ENCODE measurements at regions not wholly inside any gene's neighbourhood (a gene's known extent, or its start where the extent isn't known, plus 50 kb on each side); places are given as distances from the start of the nearest gene placed in this dataset.

GRCh38 chr1:87636198-87636892 is 307.7 kb downstream of the LMO4 start:
- no peak for DNase-seq

- DNase-seq: no peak
Measured at GRCh38 chr1:87638636-87639035, 310.0 kb downstream of the LMO4 start.

DNA sequence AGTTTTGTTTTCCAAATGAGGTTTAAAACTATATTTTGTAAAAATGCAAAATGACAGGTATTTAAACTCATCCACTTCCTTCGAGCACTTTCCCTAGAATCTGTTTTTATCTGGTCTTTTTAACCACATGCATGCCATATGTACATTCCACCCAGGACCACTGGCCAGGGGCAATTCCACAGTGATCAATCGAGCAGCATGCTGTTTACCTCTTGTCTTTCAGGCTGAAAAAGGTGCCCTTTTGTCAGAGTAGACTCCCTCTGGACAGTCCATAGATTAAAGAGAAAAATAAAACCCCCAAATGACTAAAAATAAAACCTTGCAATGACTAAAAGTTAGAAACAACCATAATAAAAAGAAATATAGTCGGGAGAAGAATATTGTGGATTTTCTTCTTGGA is 313.3 kb downstream of the LMO4 start:
- DNase-seq: no peak

DNA sequence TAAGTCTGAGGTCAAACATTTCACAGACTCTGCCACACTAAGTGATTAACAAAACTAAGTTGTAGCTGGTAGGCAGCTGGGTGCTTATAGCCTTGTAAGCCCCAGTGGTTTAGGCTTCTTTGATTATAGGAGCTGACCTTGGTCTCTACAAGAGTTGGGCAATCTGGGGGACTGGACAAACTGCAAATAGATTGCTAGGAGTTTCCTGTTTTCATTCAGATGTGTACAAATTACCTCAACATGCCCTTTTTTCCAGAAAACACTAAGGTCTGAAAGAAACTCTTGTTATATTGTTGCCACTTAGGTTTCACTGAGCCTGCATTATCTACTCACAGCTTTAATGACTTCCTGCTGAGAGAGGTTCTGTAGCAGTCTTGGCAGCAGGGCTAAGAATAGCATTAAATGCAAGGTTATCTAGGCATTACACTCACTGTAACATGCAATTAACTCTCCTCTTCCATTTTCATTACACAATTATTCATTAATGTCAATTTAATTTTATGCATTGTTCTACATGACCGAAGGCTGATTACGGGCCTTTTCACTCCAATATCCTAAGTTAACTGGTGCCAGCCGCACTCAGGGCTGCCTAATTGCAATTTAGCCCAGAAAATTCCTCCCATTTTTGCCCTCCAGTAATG is 314.0 kb downstream of the LMO4 start:
- no peak for DNase-seq

DNA sequence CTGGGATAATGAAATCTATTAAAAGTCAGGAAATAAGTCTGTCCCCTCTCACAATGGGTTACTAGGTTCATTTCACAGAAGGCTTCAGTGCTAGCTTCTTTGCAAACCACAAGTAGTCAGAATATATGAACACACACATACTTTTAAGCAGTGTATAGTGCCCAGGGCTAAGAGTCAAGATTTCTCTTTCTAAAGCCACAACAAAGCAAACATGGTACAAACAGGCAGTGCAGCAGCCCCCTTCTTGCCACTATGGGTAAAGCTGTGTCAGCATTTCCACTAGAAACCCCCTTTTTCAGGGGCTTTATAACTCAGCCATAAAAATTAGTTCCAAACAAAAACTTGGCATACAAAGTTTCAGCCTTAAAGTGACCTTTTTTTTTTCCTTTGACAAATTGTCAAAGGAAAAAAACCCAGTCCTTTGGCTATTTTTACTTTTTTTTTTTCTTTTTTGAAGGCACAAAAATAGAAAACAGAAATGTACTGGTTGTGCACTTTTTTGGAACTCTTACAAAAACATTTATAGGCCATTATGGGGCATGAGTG is 315.4 kb downstream of the LMO4 start:
- no peak for DNase-seq

DNA sequence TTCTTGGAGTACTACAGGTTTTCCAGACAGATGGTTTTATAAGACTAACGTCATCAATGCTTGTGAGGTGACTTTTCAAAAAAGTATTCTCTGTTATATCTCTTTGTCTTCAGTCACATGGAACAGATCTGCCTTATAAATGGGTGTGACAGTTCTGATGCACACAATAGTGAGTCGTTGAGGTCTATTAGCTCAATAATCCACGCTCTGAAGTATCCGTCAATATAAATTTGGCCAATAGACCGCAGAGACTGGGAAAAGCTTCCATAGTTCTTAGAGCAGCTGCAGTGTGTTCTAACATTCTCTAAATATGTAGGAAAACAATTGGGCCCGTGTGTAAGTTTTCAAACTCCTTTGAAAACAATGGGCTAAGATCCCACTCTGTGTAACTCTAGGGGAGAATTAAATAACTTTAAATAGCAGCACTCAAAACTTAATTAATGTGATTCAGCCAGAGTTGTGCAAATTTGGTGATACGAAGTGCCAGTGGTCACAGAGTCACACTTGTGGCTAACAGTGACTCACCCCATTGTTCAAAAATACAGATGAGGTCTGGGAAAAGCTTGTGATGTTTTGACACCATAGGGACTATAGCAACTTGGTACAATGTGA is 316.0 kb downstream of the LMO4 start:
- no peak for DNase-seq

- no peak for DNase-seq
Measured at GRCh38 chr1:87647430-87648177, 318.9 kb downstream of the LMO4 start.

DNA sequence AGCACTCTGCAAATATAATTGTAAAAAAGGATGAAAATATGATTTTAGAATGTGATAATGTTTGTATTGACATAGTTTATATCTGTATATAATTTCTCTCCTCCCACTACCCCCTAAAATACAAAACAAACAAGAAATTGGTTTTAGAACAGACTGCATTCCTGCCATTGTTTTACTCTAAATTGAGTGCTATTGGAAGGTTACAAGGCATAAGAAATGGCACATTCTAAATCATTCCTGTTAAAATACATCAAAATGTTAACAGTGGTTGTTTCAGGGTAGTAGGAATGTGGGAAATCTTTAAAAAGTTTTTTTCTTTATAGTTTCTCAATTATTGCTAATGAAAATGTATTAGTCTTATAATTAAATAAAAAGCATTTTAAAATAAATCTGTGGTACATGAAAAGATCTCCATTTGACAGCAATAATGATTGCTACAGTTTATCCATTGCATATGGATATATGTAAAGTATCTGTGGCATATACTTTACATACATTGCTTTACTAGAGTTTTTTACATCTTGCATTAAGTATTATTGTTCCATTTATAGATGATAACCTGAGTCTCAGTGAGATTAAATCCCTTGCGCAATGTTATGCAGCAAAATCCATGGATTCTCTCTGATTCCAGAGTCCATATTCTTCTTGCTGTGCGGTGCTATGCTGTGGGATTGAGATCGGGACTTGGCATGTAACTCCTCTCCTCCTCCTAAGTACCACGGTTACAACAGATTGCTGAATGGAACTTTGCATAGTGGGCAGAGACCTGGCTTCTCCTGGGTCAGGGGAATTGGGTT is 319.8 kb downstream of the LMO4 start:
- DNase-seq: no peak

DNA sequence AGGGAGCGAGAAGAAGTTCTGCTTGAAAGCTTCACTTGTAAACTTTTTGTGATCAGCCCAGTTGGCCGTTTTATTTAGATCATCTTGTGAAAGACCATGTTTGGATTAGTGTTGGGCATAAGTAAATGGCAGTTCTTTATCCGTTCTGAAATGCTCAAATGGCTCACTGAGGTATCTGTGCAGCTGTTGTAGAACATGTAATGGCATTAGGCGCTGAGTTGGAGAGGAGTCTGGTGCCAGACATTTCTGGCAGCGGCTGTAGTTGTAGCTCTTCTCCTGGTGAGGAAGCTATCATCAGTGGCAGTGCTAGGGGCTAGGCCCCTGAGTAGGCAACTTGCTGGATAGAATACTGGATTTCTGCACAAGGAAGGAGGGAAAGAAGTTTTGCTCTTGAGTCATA is 321.6 kb downstream of the LMO4 start:
- DNase-seq: no peak

DNA sequence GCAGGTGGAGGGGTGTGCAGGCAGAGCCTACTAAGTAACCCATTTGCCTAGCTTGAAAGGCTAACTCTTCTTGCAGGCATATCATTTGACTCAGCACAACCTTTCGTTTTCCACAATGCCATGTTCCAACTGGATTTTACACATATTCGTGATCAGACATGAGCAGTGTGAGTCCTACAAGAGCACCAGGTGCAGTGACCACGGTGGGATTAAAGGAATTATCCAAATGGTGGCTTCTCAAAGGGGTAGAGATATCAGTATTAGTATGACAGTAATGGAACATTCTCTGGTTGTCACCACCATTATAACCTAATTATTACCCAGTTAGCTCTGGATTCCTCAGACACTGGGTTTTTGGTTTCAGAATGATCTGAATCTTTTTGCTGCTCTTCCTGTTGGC is 323.5 kb downstream of the LMO4 start:
- DNase-seq: no peak

DNA sequence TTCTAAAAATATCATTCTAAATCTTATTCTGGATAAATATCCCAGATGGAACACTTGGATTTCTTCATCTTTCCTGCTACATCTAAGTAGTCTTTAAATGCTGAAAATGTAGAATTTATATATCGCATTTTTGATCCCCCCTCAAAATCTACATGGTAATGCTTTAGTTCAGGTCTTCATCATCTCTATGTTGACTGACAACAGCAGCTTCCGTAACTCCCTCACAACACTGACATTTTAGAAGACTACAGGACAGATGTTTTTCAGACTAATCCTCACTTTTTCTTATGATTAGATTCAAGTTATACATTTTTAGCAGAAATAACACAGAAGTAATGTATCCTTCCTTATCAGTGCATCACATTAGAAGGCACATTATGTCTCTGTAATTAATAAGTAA is 336.5 kb downstream of the LMO4 start:
- DNase-seq: no peak

DNA sequence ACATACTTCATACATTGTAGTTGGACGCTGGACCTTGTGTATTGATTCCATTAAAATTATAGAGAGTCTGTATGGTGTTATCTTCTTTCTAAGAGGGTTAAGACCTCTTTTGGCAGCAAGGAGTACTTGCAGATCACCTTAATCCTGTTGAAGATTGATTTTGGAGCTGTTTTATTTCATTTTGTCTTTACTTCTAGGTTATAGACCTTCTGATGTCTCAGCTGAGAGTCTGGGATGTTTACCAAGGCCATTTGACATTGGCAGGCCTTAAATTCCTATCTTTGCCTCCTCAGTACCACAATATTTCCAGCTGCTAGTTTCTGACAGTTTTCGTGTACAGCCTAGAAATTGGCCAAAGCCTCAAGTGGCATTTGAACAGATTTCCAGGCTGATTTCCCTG is 338.0 kb downstream of the LMO4 start:
- DNase-seq: no peak

DNA sequence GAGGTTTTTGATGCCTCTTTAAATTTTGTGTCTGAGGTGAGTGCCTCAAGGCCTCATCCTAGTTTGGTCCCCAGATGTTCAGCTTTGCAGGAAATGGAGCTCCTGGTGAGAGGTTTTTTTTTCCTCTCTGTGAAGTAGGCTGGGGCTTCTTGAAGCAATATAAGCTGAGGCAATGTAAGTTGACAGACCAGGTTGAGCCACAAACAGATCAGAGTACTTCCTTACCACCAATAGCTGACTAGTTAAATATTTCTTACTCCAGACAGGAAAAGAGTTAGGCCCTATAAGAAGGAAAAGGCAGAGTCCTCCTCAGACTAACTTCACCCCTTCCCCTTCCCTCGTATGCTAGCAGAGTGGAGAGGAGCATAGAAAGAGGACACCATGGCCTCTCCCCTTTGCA is 341.0 kb downstream of the LMO4 start:
- no peak for DNase-seq

DNA sequence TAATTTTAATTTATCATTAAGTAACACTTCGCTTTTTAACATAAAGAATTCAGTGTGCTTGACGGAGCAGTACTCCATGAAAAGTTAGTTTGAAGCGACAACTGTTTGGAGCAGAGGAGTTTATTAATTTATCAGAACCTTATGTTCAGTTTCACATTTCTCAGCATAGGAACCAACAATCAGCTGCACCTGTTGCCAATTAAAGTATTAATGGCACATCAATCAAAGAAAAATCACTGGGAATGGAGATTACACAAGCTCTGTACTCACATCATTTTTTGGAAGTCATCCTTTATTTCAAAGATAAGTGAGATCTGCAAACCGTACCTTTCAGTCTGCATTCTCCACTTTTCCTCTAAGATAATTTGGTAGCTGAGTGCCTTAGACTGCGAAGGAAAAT is 344.6 kb downstream of the LMO4 start:
- no peak for DNase-seq

DNA sequence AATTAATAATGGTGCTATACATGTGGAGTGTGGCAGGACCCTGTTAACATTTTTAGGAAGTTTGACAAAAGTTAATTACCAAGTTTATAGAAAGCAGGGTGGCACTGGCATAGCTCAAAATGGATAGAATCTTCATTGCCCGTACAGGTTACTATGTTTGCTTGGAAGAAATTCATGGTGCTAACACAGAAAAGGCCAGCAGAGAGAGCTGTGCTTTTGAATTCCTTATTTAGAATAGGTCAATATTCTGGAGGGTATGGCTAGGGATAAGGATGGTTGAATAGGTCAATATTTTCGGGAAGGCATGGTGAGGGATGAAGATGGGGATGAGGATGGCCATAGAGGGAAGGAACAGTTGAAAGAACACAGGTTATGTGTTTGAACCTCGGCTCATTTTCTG is 345.1 kb downstream of the LMO4 start:
- DNase-seq: no peak

DNA sequence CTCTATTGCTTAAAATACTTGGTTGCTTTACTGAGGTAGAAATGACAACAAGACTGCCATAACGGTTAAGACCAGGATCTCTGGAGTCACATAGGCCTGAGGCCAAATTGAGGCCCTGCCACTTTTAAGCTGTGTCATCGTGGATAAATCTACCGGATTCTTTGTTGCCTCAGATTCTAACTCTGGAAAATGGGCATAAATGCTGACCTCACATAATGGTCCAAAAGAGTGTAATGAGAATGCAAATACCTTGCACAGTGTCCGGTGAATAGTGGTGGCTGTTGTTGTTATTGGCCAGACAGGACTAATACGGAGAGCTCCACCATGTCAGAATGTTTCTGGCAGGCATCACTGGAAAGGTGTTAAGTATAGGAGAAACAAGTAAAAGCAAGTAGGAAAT is 346.1 kb downstream of the LMO4 start:
- DNase-seq: no peak

DNA sequence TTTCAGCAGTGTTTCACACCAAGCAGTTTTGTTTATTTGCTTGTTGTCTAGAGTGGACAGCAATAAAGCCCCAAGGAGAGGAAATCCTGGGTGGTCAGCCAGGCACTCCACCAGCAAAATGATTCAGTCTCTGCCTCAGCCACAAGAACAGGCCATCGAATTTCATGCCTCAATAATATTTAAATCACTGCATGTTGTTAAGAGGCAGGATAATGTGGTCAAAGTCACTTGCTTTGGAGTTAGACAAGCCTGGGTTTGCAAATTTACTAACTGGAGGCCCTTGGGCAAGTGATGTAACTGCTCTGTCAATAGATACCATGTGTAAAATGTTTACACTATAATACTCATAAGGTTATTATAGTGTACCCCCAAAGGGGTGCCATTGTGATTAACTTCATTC is 349.6 kb downstream of the LMO4 start:
- DNase-seq: no peak

- DNase-seq: no peak
Measured at GRCh38 chr1:87682565-87682964, 353.9 kb downstream of the LMO4 start.

DNA sequence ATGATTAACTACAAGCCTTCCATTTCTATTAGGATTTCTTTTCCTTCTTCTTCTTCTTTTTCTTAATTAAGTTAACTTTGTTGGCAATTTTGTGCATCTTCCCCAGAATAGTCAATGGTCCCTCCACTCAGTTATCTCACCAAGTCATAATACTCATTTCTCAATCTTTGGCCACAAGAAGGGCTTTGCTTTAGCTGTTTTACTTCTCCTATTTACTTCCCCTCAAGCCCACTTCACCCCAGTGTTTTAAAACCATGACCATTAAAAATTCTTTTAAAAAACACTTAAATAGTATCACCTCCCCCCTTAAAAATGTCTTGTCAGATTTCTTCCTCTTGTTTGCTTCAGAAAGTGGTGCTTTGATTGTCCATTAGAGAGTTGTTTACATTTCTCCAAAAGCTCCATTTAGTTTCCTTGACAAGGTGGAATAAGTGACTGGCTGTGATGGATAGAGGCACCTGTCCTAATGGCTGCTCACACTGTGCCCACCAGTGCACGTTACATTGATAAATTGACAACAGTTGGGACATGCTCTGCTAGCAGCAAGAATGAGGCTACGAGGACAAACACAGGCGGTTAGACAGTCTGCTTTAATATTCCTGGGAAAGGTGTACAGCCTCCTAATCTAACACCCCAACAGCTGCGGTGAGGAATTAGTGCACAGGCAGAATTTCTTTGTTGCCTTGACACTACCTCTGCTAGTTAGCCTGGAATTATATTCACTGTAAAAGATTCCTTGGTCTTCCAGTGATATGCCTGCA is 354.7 kb downstream of the LMO4 start:
- DNase-seq: no peak

- peak; percentile 4 for DNase-seq
Measured at GRCh38 chr1:87684194-87684593, 355.5 kb downstream of the LMO4 start.

- DNase-seq: no peak
Measured at GRCh38 chr1:87684713-87685205, 356.1 kb downstream of the LMO4 start.
